Parathyroid adenoma (tissue), 2 donors: ENCODE measurements at regions not wholly inside any gene's neighbourhood (a gene's known extent, or its start where the extent isn't known, plus 50 kb on each side); places are given as distances from the start of the nearest gene placed in this dataset.
A peak's percentile ranks its signal among the peaks of the same experiment; 100 is the strongest.

Source experiments
- H2AFZ ChIP-seq: fragments of 300-600 bp; sonication (generic); one replicate; pipeline ENCODE4 v1.7.0; 2017; ENCODE audit warnings: antibody characterized with exemption, mild to moderate bottlenecking
- H3K27ac ChIP-seq: fragments of 300-600 bp; sonication (generic); one replicate; pipeline ENCODE4 v1.7.0; 2017
- H3K27me3 ChIP-seq: fragments of 300-600 bp; sonication (generic); one replicate; pipeline ENCODE4 v1.7.0; 2017; ENCODE audit warnings: low read length; ENCODE audit not compliant: control insufficient read depth, insufficient read depth
- H3K36me3 ChIP-seq: fragments of 300-600 bp; sonication (generic); one replicate; pipeline ENCODE4 v1.7.0; 2017; ENCODE audit warnings: low read length; ENCODE audit not compliant: control insufficient read depth, insufficient read depth
- H3K4me1 ChIP-seq: fragments of 300-600 bp; sonication (generic); one replicate; pipeline ENCODE4 v1.7.0; 2017; ENCODE audit warnings: control low read depth
- H3K4me2 ChIP-seq: fragments of 300-600 bp; sonication (generic); one replicate; pipeline ENCODE4 v1.7.0; 2017; ENCODE audit warnings: low read length
- H3K4me3 ChIP-seq: fragments of 300-600 bp; sonication (generic); one replicate; pipeline ENCODE4 v1.7.0; 2017; ENCODE audit warnings: low read depth, low read length
- H3K79me2 ChIP-seq: fragments of 300-600 bp; sonication (generic); one replicate; pipeline ENCODE4 v1.7.0; 2017; ENCODE audit warnings: control low read depth
- H3K9ac ChIP-seq: fragments of 300-600 bp; sonication (generic); one replicate; pipeline ENCODE4 v1.7.0; 2017; ENCODE audit warnings: mild to moderate bottlenecking
- H3K9me3 ChIP-seq: fragments of 300-600 bp; sonication (generic); one replicate; pipeline ENCODE4 v1.7.0; 2017; ENCODE audit warnings: low read length; ENCODE audit not compliant: control insufficient read depth
- CTCF ChIP-seq: fragments of 300-600 bp; sonication (generic); IDR thresholded peaks from one replicate; pipeline ENCODE4 v1.7.0; 2017; ENCODE audit warnings: antibody characterized with exemption, mild to moderate bottlenecking
- donor health status: primary hyperparathyroidism.

- H3K27me3 ChIP-seq = no peaks in the 10 kb centered on the region
- H3K79me2 ChIP-seq = no peaks in the 10 kb centered on the region
- H3K4me1 ChIP-seq = no peaks in the 10 kb centered on the region
- H3K4me2 ChIP-seq = no peak overlapping the region
- no peak overlapping the region for H3K9ac ChIP-seq
- TF ChIP-seq CTCF = no peak
- H3K27ac ChIP-seq = no peak overlapping the region
- no peaks in the 10 kb centered on the region for H3K36me3 ChIP-seq
- H3K9me3 ChIP-seq = no peaks in the 10 kb centered on the region
- no peak overlapping the region for H2AFZ ChIP-seq
- H3K4me3 ChIP-seq = no peak overlapping the region
Measured at GRCh38 chr9:113673726-113674125, 202.4 kb upstream of the ZNF618 start.

GRCh38 chr9:113674436-113674835 lies 201.7 kb upstream of the ZNF618 start:
- no peak for TF ChIP-seq CTCF
- H2AFZ ChIP-seq = no peak overlapping the region
- H3K27me3 ChIP-seq = no peaks in the 10 kb centered on the region
- no peaks in the 10 kb centered on the region for H3K9me3 ChIP-seq
- no peak overlapping the region for H3K4me2 ChIP-seq
- no peak overlapping the region for H3K4me3 ChIP-seq
- no peak overlapping the region for H3K9ac ChIP-seq
- no peaks in the 10 kb centered on the region for H3K36me3 ChIP-seq
- H3K27ac ChIP-seq = no peak overlapping the region
- no peaks in the 10 kb centered on the region for H3K79me2 ChIP-seq
- no peaks in the 10 kb centered on the region for H3K4me1 ChIP-seq

- peak overlapping the region; percentile 10 for H3K4me2 ChIP-seq
- no peak for TF ChIP-seq CTCF
- H3K27me3 ChIP-seq = no peaks in the 10 kb centered on the region
- no peak overlapping the region for H2AFZ ChIP-seq
- no peak overlapping the region for H3K27ac ChIP-seq
- H3K36me3 ChIP-seq = no peaks in the 10 kb centered on the region
- H3K4me1 ChIP-seq = no peaks in the 10 kb centered on the region
- H3K79me2 ChIP-seq = no peaks in the 10 kb centered on the region
- H3K9me3 ChIP-seq = no peaks in the 10 kb centered on the region
- no peak overlapping the region for H3K4me3 ChIP-seq
- H3K9ac ChIP-seq = no peak overlapping the region
Measured at GRCh38 chr9:113675475-113675941, 200.6 kb upstream of the ZNF618 start.

GRCh38 chr9:113677057-113677456 lies 199.1 kb upstream of the ZNF618 start:
- H3K9ac ChIP-seq = no peak overlapping the region
- no peak overlapping the region for H3K27ac ChIP-seq
- no peaks in the 10 kb centered on the region for H3K4me1 ChIP-seq
- no peak overlapping the region for H2AFZ ChIP-seq
- no peak for TF ChIP-seq CTCF
- H3K9me3 ChIP-seq = no peaks in the 10 kb centered on the region
- no peak overlapping the region for H3K4me3 ChIP-seq
- no peaks in the 10 kb centered on the region for H3K27me3 ChIP-seq
- H3K36me3 ChIP-seq = no peaks in the 10 kb centered on the region
- H3K79me2 ChIP-seq = no peaks in the 10 kb centered on the region
- no peak overlapping the region for H3K4me2 ChIP-seq

GRCh38 chr9:113677569-113677968 lies 198.5 kb upstream of the ZNF618 start:
- TF ChIP-seq CTCF = no peak
- no peak overlapping the region for H3K27ac ChIP-seq
- no peaks in the 10 kb centered on the region for H3K4me1 ChIP-seq
- H3K4me3 ChIP-seq = no peak overlapping the region
- no peaks in the 10 kb centered on the region for H3K79me2 ChIP-seq
- no peaks in the 10 kb centered on the region for H3K36me3 ChIP-seq
- H3K9ac ChIP-seq = no peak overlapping the region
- no peaks in the 10 kb centered on the region for H3K9me3 ChIP-seq
- no peaks in the 10 kb centered on the region for H3K27me3 ChIP-seq
- H3K4me2 ChIP-seq = no peak overlapping the region
- no peak overlapping the region for H2AFZ ChIP-seq
